Neural progenitor cell (in vitro differentiated cells): ENCODE measurements at regions not wholly inside any gene's neighbourhood (a gene's known extent, or its start where the extent isn't known, plus 50 kb on each side); places are given as distances from the start of the nearest gene placed in this dataset.

ENCODE experiments used
- EZH2 ChIP-seq: fragments of 200-600 bp; sonication (generic); IDR thresholded peaks from 2 replicates; pipeline ENCODE4 v1.6.1; 2017; ENCODE audit warnings: antibody characterized with exemption, mild to moderate bottlenecking, moderate library complexity
- EZH2phosphoT487 ChIP-seq: fragments of 200-600 bp; sonication (generic); IDR thresholded peaks from 2 replicates; pipeline ENCODE4 v1.6.1; 2017; ENCODE audit warnings: antibody characterized with exemption
- TF ChIP-seq, protein P1 (sequence below): fragments of 200-600 bp; sonication (generic); IDR thresholded peaks from 2 replicates; pipeline ENCODE4 v1.5.1; 2017; ENCODE audit warnings: antibody characterized with exemption, mild to moderate bottlenecking

DNA sequence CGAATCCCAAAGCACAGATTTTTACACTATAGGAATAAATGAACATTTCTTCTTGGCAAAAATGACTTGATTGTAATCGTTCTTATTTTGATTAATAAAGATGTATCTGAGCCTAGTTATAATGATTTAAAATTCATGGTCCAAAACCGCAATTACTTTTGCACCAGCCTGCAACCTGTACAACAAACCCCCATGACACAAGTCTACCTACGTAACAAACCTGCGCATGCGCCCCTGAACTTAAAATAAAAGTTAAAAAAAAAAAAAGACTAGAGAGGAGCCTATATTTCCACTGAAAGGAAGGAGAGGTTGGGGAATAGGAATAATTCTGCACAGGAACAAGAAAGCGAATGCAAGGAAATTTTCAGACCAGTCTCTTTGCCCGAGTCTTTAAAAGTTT lies 145.2 kb downstream of the SCARB1 start:
- TF ChIP-seq, protein P1, sequence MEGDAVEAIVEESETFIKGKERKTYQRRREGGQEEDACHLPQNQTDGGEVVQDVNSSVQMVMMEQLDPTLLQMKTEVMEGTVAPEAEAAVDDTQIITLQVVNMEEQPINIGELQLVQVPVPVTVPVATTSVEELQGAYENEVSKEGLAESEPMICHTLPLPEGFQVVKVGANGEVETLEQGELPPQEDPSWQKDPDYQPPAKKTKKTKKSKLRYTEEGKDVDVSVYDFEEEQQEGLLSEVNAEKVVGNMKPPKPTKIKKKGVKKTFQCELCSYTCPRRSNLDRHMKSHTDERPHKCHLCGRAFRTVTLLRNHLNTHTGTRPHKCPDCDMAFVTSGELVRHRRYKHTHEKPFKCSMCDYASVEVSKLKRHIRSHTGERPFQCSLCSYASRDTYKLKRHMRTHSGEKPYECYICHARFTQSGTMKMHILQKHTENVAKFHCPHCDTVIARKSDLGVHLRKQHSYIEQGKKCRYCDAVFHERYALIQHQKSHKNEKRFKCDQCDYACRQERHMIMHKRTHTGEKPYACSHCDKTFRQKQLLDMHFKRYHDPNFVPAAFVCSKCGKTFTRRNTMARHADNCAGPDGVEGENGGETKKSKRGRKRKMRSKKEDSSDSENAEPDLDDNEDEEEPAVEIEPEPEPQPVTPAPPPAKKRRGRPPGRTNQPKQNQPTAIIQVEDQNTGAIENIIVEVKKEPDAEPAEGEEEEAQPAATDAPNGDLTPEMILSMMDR: no peak
- TF ChIP-seq EZH2 (no peak), EZH2phosphoT487 (no peak)
